MCF 10A (cell line): ENCODE measurements at regions not wholly inside any gene's neighbourhood (a gene's known extent, or its start where the extent isn't known, plus 50 kb on each side); places are given as distances from the start of the nearest gene placed in this dataset.

Source experiments
- BruUV-seq: library from RNA; stranded (reverse); fragments of 400-500 nt; replicated peaks from 2 replicates; lab custom pipeline; 2021; lab: Mats Ljungman, UMichigan
- CTCF ChIA-PET: fragments of 300-600 bp; sonication (Branson Sonifier 250); formaldehyde crosslinking; extraction: SDS; loops from one replicate; lab custom pipeline; 2021; ENCODE audit warnings: antibody characterized with exemption, inconsistent platforms; lab: Yijun Ruan, JAX
- POLR2A ChIA-PET: fragments of 300-600, 350-650 bp; sonication (Branson Sonifier 250); formaldehyde crosslinking; extraction: SDS; loops from one replicate; lab custom pipeline; 2020; ENCODE audit warnings: antibody characterized with exemption, inconsistent platforms; lab: Yijun Ruan, JAX
- DNase-seq: peaks from one replicate; pipeline ENCODE4 v3.0.0-alpha.2; 2018; ENCODE audit not compliant: unreplicated experiment
- H3K27ac Mint-ChIP-seq: one replicate; pipeline ENCODE4 v1.8.0; 2022; ENCODE audit warnings: mild to moderate bottlenecking, low read depth, mixed read lengths; ENCODE audit not compliant: unreplicated experiment
- H3K27me3 Mint-ChIP-seq: one replicate; pipeline ENCODE4 v1.8.0; 2022; ENCODE audit warnings: mixed read lengths; ENCODE audit not compliant: insufficient read depth, unreplicated experiment
- H3K36me3 Mint-ChIP-seq: one replicate; pipeline ENCODE4 v1.8.0; 2022; ENCODE audit warnings: mild to moderate bottlenecking, moderate library complexity, mixed read lengths; ENCODE audit not compliant: insufficient read depth, unreplicated experiment
- H3K4me1 Mint-ChIP-seq: one replicate; pipeline ENCODE4 v1.8.0; 2022; ENCODE audit warnings: mixed read lengths; ENCODE audit not compliant: insufficient read depth, unreplicated experiment
- H3K4me3 Mint-ChIP-seq: one replicate; pipeline ENCODE4 v1.8.0; 2022; ENCODE audit warnings: mild to moderate bottlenecking, moderate library complexity, mixed read lengths; ENCODE audit not compliant: unreplicated experiment
- H3K9me3 Mint-ChIP-seq: one replicate; pipeline ENCODE4 v1.8.0; 2022; ENCODE audit warnings: mixed read lengths; ENCODE audit not compliant: unreplicated experiment
- intact Hi-C: fragments of 100-400 bp; cut with micrococcal nuclease; formaldehyde crosslinking; loops from 2 replicates; pipeline ENCODE4 v1.14.1; 2022
- TF ChIP-seq, protein P1 (sequence below): fragments of 200-600 bp; IDR thresholded peaks from one replicate; pipeline ENCODE4 v1.8.0; 2022; ENCODE audit warnings: antibody characterized with exemption, mild to moderate bottlenecking; ENCODE audit not compliant: unreplicated experiment

DNA sequence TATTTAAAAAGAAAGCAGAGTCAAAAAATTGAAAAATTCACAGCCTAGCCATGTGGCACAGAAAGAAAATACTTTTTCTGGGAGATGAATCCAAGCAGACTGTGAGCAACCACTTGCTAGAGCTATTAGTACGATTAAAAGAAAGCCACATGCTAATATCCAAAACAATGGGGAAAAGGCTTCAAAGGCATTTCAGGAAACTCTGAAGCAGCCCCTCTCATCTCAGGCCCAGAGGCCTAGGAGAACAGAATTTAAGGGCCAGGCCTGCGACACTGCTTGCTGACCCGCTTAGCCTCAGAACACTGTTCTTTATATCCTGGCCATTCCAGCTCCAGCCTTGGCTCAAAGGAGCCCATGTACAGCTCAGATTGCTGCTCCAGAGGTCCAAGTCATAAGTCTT, 1257.0 kb upstream of the CDH18 start:
- BruUV-seq = no TSS peak
- DNase-seq = no peak
- no peaks in the 10 kb centered on the region for H3K36me3 Mint-ChIP-seq
- POLR2A ChIA-PET = no interaction called here
- CTCF ChIA-PET = no interaction called here
- intact Hi-C loops = no loop called here
- no peaks in the 10 kb centered on the region for H3K27me3 Mint-ChIP-seq
- TF ChIP-seq, protein P1, sequence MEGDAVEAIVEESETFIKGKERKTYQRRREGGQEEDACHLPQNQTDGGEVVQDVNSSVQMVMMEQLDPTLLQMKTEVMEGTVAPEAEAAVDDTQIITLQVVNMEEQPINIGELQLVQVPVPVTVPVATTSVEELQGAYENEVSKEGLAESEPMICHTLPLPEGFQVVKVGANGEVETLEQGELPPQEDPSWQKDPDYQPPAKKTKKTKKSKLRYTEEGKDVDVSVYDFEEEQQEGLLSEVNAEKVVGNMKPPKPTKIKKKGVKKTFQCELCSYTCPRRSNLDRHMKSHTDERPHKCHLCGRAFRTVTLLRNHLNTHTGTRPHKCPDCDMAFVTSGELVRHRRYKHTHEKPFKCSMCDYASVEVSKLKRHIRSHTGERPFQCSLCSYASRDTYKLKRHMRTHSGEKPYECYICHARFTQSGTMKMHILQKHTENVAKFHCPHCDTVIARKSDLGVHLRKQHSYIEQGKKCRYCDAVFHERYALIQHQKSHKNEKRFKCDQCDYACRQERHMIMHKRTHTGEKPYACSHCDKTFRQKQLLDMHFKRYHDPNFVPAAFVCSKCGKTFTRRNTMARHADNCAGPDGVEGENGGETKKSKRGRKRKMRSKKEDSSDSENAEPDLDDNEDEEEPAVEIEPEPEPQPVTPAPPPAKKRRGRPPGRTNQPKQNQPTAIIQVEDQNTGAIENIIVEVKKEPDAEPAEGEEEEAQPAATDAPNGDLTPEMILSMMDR = no peak
- H3K4me3 Mint-ChIP-seq = no peak overlapping the region
- no peaks in the 10 kb centered on the region for H3K9me3 Mint-ChIP-seq
- no peak overlapping the region for H3K27ac Mint-ChIP-seq
- H3K4me1 Mint-ChIP-seq = no peaks in the 10 kb centered on the region

DNA sequence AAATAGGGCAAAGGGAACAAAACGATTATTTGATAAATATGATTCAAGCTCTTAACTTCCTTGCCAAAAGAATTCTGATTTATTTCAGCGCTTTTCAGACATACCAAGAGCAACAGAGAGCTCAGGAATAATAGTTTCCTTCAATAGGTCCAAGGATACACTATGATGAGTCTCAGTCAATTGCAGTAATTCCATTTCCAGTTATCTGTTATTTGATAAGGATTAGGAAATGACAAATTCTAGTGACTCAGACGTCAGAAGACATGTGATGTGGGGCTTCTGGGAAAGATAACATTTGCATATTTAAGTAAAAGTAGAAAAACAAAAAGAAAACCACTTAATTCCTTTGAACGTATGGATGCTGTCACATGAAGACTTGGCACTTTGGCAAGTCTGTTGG, 1250.8 kb upstream of the CDH18 start:
- no peak overlapping the region for H3K27ac Mint-ChIP-seq
- no peak for DNase-seq
- peaks cover 6% of the 10 kb centered on the region for H3K4me1 Mint-ChIP-seq
- H3K27me3 Mint-ChIP-seq = no peaks in the 10 kb centered on the region
- TF ChIP-seq, protein P1 = no peak
- POLR2A ChIA-PET = interaction anchor here (0.6 kb wide), 1 partner anchor 28 kb away, joined by 3 read pairs; no protein-coding TSS in a partner anchor
- no TSS peak for BruUV-seq
- no peaks in the 10 kb centered on the region for H3K36me3 Mint-ChIP-seq
- no peak overlapping the region for H3K4me3 Mint-ChIP-seq
- H3K9me3 Mint-ChIP-seq = no peaks in the 10 kb centered on the region
- CTCF ChIA-PET = no interaction called here
- intact Hi-C loops = no loop called here

DNA sequence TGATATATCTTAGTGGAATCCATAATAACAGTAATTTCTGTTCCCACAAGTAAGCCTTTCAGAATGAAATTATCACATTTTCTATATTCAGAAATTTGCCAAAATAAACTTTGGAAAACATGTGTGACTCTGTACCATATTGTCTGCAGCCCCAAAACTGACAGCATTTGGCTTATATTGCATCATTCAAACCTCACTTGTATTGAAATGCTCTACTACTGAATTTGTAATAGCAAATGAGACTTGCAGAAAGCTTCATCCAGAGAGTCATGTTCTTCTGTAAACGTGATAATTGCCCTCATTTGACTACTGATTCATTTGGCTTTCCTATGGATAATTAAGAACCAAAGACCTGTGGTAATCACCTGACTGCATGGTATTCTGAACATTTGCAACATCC, 1249.5 kb upstream of the CDH18 start:
- TF ChIP-seq, protein P1 = no peak
- CTCF ChIA-PET = no interaction called here
- H3K27ac Mint-ChIP-seq = peak overlapping the region; percentile 54
- intact Hi-C loops = no loop called here
- no TSS peak for BruUV-seq
- DNase-seq = peak; percentile 22
- POLR2A ChIA-PET = interaction anchor here (0.6 to 1.0 kb wide), 3 partner anchors 15 to 214 kb away, joined by 3 to 4 read pairs (median 3); no protein-coding TSS in a partner anchor
- H3K4me3 Mint-ChIP-seq = no peak overlapping the region
- H3K36me3 Mint-ChIP-seq = no peaks in the 10 kb centered on the region
- H3K27me3 Mint-ChIP-seq = no peaks in the 10 kb centered on the region
- no peaks in the 10 kb centered on the region for H3K9me3 Mint-ChIP-seq
- peaks cover 6% of the 10 kb centered on the region for H3K4me1 Mint-ChIP-seq

DNA sequence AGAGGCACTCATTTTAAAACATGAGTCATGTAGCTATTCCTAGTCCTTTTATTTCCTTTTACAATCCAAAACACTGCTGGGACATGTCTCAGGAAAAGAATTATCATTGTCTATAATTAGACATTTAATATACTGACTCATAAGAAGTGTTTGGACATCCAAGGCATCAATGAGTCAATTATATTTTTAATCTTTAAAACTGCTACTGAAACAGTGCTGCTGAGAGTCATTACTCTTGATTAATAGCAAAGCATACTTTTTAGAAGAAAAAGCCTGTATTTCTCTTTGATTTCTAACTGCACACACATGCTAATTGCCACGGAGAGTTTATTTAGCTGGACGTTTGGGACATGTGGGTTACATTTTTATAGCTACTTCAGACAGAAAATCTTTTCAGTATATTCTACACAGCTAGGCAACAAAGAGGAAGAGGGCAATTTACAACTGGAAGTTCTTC, 1249.0 kb upstream of the CDH18 start:
- BruUV-seq = no TSS peak
- DNase-seq = peak; percentile 75
- Mint-ChIP-seq H3K4me1 (peaks cover 6% of the 10 kb centered on the region), H3K27ac (peak overlapping the region; percentile 54), H3K9me3 (no peaks in the 10 kb centered on the region), H3K36me3 (no peaks in the 10 kb centered on the region), H3K4me3 (no peak overlapping the region), H3K27me3 (no peaks in the 10 kb centered on the region)
- ChIA-PET CTCF (no interaction called here), POLR2A (interaction anchor here (0.6 to 1.0 kb wide), 3 partner anchors 16 to 214 kb away, joined by 3 to 4 read pairs (median 3); no protein-coding TSS in a partner anchor)
- intact Hi-C loops = no loop called here
- TF ChIP-seq, protein P1 = no peak
